ENCODE measurements at regions not wholly inside any gene's neighbourhood (a gene's known extent, or its start where the extent isn't known, plus 50 kb on each side); places are given as distances from the start of the nearest gene placed in this dataset.

- H3K27ac Mint-ChIP-seq: no peak overlapping the region
- ATAC-seq (no peak), DNase-seq (ENCODE audit: low spot score in 2 of 2) (no peak)
- peaks cover 9% of the 10 kb centered on the region for H3K9me3 Mint-ChIP-seq
- H3K4me3 Mint-ChIP-seq: no peak overlapping the region
- H3K4me1 Mint-ChIP-seq: no peaks in the 10 kb centered on the region
- H3K36me3 Mint-ChIP-seq: no peaks in the 10 kb centered on the region
Observed at GRCh38 chr3:118080889-118081288, 953.8 kb downstream of the IGSF11 start.

- H3K4me3 Mint-ChIP-seq: no peak overlapping the region
- H3K9me3 Mint-ChIP-seq: peaks cover 10% of the 10 kb centered on the region
- no peak overlapping the region for H3K27ac Mint-ChIP-seq
- ATAC-seq (no peak), DNase-seq (ENCODE audit: low spot score in 2 of 2) (no peak)
- H3K36me3 Mint-ChIP-seq: no peaks in the 10 kb centered on the region
- no peaks in the 10 kb centered on the region for H3K4me1 Mint-ChIP-seq
Observed at GRCh38 chr3:118088696-118089095, 946.0 kb downstream of the IGSF11 start.

GRCh38 chr3:118089563-118089962 lies 945.1 kb downstream of the IGSF11 start:
- Mint-ChIP-seq H3K9me3 (peaks cover 10% of the 10 kb centered on the region), H3K36me3 (no peaks in the 10 kb centered on the region), H3K27ac (no peak overlapping the region), H3K4me1 (no peaks in the 10 kb centered on the region), H3K4me3 (no peak overlapping the region)
- no peak for DNase-seq (ENCODE audit: low spot score in 2 of 2)
- no peak for ATAC-seq

GRCh38 chr3:118097226-118097625 lies 937.4 kb downstream of the IGSF11 start:
- Mint-ChIP-seq H3K4me1 (no peaks in the 10 kb centered on the region), H3K4me3 (no peak overlapping the region), H3K36me3 (no peaks in the 10 kb centered on the region), H3K27ac (no peak overlapping the region), H3K9me3 (peaks cover 8% of the 10 kb centered on the region)
- DNase-seq (ENCODE audit: low spot score in 2 of 2) (no peak), ATAC-seq (no peak)

- DNase-seq (ENCODE audit: low spot score in 2 of 2) (no peak), ATAC-seq (no peak)
- Mint-ChIP-seq H3K4me3 (no peak overlapping the region), H3K36me3 (no peaks in the 10 kb centered on the region), H3K9me3 (peaks cover 4% of the 10 kb centered on the region), H3K27ac (no peak overlapping the region), H3K4me1 (no peaks in the 10 kb centered on the region)
Observed at GRCh38 chr3:118097660-118098059, 937.0 kb downstream of the IGSF11 start.

- Mint-ChIP-seq H3K27ac (no peak overlapping the region), H3K4me3 (no peak overlapping the region), H3K36me3 (no peaks in the 10 kb centered on the region), H3K9me3 (peaks cover 9% of the 10 kb centered on the region), H3K4me1 (no peaks in the 10 kb centered on the region)
- no peak for ATAC-seq
- no peak for DNase-seq (ENCODE audit: low spot score in 2 of 2)
Observed at GRCh38 chr3:118098827-118099226, 935.8 kb downstream of the IGSF11 start.

- H3K9me3 Mint-ChIP-seq: peaks cover 13% of the 10 kb centered on the region
- H3K27ac Mint-ChIP-seq: no peak overlapping the region
- H3K4me1 Mint-ChIP-seq: no peaks in the 10 kb centered on the region
- no peak for ATAC-seq
- no peak overlapping the region for H3K4me3 Mint-ChIP-seq
- no peak for DNase-seq (ENCODE audit: low spot score in 2 of 2)
- no peaks in the 10 kb centered on the region for H3K36me3 Mint-ChIP-seq
Observed at GRCh38 chr3:118101891-118102290, 932.8 kb downstream of the IGSF11 start.

GRCh38 chr3:118102737-118103136 lies 931.9 kb downstream of the IGSF11 start:
- H3K4me1 Mint-ChIP-seq: no peaks in the 10 kb centered on the region
- no peak for ATAC-seq
- no peaks in the 10 kb centered on the region for H3K36me3 Mint-ChIP-seq
- H3K9me3 Mint-ChIP-seq: peaks cover 13% of the 10 kb centered on the region
- DNase-seq (ENCODE audit: low spot score in 2 of 2): no peak
- H3K4me3 Mint-ChIP-seq: no peak overlapping the region
- no peak overlapping the region for H3K27ac Mint-ChIP-seq

GRCh38 chr3:118108201-118108600 lies 926.4 kb downstream of the IGSF11 start:
- H3K4me1 Mint-ChIP-seq: no peaks in the 10 kb centered on the region
- H3K9me3 Mint-ChIP-seq: peaks cover 16% of the 10 kb centered on the region
- H3K27ac Mint-ChIP-seq: no peak overlapping the region
- no peak overlapping the region for H3K4me3 Mint-ChIP-seq
- no peaks in the 10 kb centered on the region for H3K36me3 Mint-ChIP-seq
- DNase-seq (ENCODE audit: low spot score in 2 of 2): no peak
- ATAC-seq: no peak

GRCh38 chr3:118108769-118109168 lies 925.9 kb downstream of the IGSF11 start:
- no peak overlapping the region for H3K27ac Mint-ChIP-seq
- no peak for ATAC-seq

GRCh38 chr3:118110211-118110610 lies 924.4 kb downstream of the IGSF11 start:
- ATAC-seq (no peak), DNase-seq (ENCODE audit: low spot score in 2 of 2) (no peak)
- H3K27ac Mint-ChIP-seq: no peak overlapping the region
- H3K4me3 Mint-ChIP-seq: no peak overlapping the region
- H3K36me3 Mint-ChIP-seq: no peaks in the 10 kb centered on the region
- no peaks in the 10 kb centered on the region for H3K4me1 Mint-ChIP-seq
- peaks cover 12% of the 10 kb centered on the region for H3K9me3 Mint-ChIP-seq

More at GRCh38 chr3:118108769-118109168, 925.9 kb downstream of the IGSF11 start:
- no peaks in the 10 kb centered on the region for H3K36me3 Mint-ChIP-seq
- peaks cover 16% of the 10 kb centered on the region for H3K9me3 Mint-ChIP-seq
- DNase-seq (ENCODE audit: low spot score in 2 of 2): no peak
- H3K4me3 Mint-ChIP-seq: no peak overlapping the region
- H3K4me1 Mint-ChIP-seq: no peaks in the 10 kb centered on the region

GRCh38 chr3:118116991-118117390 lies 917.7 kb downstream of the IGSF11 start:
- no peaks in the 10 kb centered on the region for H3K4me1 Mint-ChIP-seq
- no peak overlapping the region for H3K4me3 Mint-ChIP-seq
- ATAC-seq: no peak
- DNase-seq (ENCODE audit: low spot score in 2 of 2): no peak
- H3K36me3 Mint-ChIP-seq: no peaks in the 10 kb centered on the region
- H3K9me3 Mint-ChIP-seq: peaks cover 5% of the 10 kb centered on the region
- no peak overlapping the region for H3K27ac Mint-ChIP-seq

- Mint-ChIP-seq H3K27ac (no peak overlapping the region), H3K4me1 (no peaks in the 10 kb centered on the region), H3K36me3 (no peaks in the 10 kb centered on the region), H3K9me3 (no peaks in the 10 kb centered on the region), H3K4me3 (no peak overlapping the region)
- DNase-seq (ENCODE audit: low spot score in 2 of 2) (no peak), ATAC-seq (no peak)
Observed at GRCh38 chr3:118126751-118127150, 907.9 kb downstream of the IGSF11 start.

- H3K4me3 Mint-ChIP-seq: no peak overlapping the region
- ATAC-seq: no peak
- H3K4me1 Mint-ChIP-seq: no peaks in the 10 kb centered on the region
- H3K9me3 Mint-ChIP-seq: peaks cover 2% of the 10 kb centered on the region
- H3K36me3 Mint-ChIP-seq: no peaks in the 10 kb centered on the region
- H3K27ac Mint-ChIP-seq: no peak overlapping the region
- DNase-seq (ENCODE audit: low spot score in 2 of 2): no peak
Observed at GRCh38 chr3:118127992-118128391, 906.7 kb downstream of the IGSF11 start.

GRCh38 chr3:118128886-118129285 lies 905.8 kb downstream of the IGSF11 start:
- H3K36me3 Mint-ChIP-seq: no peaks in the 10 kb centered on the region
- H3K27ac Mint-ChIP-seq: no peak overlapping the region
- no peak overlapping the region for H3K4me3 Mint-ChIP-seq
- DNase-seq (ENCODE audit: low spot score in 2 of 2) (no peak), ATAC-seq (no peak)
- H3K4me1 Mint-ChIP-seq: no peaks in the 10 kb centered on the region
- H3K9me3 Mint-ChIP-seq: peaks cover 3% of the 10 kb centered on the region

GRCh38 chr3:118137778-118138177 lies 896.9 kb downstream of the IGSF11 start:
- ATAC-seq (no peak), DNase-seq (ENCODE audit: low spot score in 2 of 2) (no peak)
- H3K36me3 Mint-ChIP-seq: no peaks in the 10 kb centered on the region
- no peaks in the 10 kb centered on the region for H3K4me1 Mint-ChIP-seq
- peaks cover 21% of the 10 kb centered on the region for H3K9me3 Mint-ChIP-seq
- no peak overlapping the region for H3K27ac Mint-ChIP-seq
- no peak overlapping the region for H3K4me3 Mint-ChIP-seq

- Mint-ChIP-seq H3K4me1 (no peaks in the 10 kb centered on the region), H3K9me3 (peaks cover 25% of the 10 kb centered on the region), H3K4me3 (no peak overlapping the region), H3K27ac (no peak overlapping the region), H3K36me3 (no peaks in the 10 kb centered on the region)
- DNase-seq (ENCODE audit: low spot score in 2 of 2) (no peak), ATAC-seq (no peak)
Observed at GRCh38 chr3:118144919-118145318, 889.7 kb downstream of the IGSF11 start.

All from stimulated activated effector memory CD8-positive, alpha-beta T cell treated with anti-CD3 and anti-CD28 coated beads, Interleukin-12 subunit alpha, Interleukin-12 subunit beta, amount 100 ng/mL, for 72 hours (primary cell).